Activated CD8-positive, alpha-beta memory T cell treated with anti-CD3 and anti-CD28 coated beads, Interleukin-2, amount 50 U/mL, for 48 hours (primary cell): ENCODE measurements at regions not wholly inside any gene's neighbourhood (a gene's known extent, or its start where the extent isn't known, plus 50 kb on each side); places are given as distances from the start of the nearest gene placed in this dataset.

Experiments used
- DNase-seq: peaks from one replicate; pipeline ENCODE4 v3.0.0-alpha.2; 2020

DNA sequence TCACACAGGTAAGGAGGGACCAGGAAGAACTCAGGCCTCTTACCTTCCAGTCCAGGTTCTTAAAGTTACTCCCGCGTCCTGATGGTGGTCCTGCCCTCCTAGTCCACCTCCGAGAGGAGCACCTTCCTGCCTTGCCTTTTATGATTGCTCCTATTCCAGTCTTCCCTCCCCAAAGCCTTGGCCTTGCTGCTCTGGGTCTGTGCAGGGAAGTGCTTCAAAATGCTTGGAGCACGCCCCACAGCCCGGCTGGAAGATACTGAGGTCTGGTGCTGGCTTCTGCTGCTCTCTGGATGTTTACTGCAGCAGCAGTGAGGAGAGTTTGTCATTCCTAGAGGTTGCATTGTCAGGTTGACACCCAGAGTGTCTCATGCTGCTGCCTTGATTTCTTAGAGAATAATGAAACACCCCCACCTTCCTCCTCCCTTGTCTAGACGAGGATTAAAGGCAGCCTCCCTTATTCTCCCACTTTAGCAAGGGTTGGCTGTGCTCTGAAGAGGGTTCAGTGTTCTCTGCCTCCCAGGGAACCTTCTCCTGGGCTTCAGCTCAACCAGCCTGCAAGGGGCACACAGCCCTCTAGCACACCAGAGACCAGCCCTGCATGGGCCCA, 142.2 kb upstream of the CACNA1E start:
- DNase-seq: no peak

GRCh38 chr1:181344091-181344490, 139.2 kb upstream of the CACNA1E start:
- DNase-seq: peak; percentile 18

DNA sequence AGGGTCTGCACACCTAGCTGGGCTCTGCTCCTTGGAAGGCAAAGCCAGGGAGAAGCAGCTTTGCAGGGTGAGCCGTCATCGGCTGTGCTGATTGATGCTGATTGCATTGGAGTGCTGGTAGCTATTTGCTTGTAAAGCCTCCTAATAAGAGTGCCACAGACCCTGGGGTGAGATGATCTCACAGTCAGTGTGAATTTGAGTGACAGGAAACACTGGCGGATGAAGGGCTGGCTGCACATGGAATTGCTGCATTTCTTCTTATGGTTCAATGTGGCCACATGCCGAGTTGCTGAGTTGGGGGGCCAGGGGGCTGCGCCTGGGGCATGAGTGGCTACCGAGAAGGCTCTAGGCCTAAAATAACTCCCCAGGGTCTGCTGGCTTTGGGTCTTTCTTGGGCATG, 138.2 kb upstream of the CACNA1E start:
- DNase-seq: peak; percentile 37

DNA sequence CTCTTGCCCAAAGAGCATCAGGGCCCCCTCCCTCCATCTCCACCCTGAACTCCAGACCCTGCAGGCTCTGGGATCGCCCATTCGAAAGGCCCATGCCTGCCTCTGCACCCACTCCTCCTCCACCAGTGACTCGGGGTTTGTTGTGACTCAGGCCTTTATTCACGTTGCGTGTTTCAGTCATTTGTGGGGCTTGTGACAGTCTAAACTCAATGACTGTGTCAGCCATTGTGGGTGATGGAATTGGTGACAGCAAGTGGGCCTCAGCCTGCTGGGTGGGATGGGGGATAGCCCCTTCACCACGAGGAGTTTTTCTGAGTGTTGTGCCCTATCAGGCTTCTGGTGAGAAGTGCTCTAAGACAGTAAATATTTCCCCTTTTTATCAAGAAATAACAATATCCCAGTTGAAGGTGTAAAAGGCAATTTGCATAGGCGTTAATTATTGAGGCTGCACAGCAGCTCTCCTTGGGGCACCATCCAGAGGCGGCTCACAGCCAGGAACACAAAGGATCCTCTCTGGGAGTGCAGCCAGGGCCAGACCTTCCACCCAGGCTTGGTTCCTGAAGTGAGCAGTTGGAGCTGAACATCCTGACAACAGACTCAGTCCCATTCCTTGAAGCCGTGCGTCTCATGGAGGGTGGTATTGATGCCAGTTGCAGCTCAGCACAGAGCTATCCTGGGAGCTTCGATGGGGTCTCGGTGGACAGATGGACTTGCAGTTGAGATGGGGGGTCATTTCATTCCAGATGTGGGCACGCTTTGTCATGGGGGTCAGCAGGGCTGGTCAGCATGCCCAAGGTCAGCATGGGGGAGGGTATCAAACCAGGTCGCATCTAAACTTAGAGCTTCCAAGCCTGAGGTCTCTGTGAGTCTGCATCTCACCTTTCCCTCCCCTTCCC, 135.6 kb upstream of the CACNA1E start:
- peak; percentile 46 for DNase-seq

GRCh38 chr1:181349512-181349911, 133.8 kb upstream of the CACNA1E start:
- no peak for DNase-seq

DNA sequence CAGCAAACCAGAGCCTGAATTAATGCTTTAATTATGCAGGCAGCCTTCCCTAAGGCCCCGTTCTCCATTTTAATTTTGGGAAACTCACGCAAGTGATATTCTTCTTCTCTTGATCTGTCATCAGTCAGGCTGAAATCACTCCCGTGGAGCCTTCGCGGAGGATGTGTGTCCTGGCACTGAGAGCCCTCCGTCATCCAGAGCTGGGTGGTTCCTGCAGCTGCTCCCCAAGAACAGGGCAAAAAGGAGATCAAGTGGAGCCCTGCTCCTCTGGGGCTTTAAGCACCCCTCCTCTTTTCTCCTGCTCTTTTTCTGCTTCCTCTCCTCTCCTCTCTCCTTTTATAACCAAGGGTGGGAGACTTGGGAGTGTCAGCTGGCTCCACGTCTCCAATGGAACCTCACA, 133.2 kb upstream of the CACNA1E start:
- DNase-seq: no peak

DNA sequence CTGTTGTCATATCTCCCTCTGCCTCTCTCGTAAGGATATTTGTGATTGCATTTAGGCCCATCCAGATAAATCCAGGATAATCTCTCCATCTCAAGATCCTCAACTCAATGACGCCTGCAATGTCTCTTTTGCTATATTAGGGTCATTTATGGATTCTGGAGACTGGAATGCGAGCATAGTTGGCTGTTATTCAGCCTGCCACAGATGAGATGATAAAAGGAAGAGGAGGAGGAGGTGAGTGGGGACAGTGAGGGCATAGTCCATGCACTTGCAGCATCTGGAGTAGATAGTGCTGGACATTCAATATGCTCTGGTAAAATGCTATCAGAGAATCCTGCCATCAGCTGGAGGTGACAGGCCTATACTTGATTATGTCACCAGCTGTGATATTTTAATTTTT, 131.6 kb upstream of the CACNA1E start:
- DNase-seq: no peak

DNA sequence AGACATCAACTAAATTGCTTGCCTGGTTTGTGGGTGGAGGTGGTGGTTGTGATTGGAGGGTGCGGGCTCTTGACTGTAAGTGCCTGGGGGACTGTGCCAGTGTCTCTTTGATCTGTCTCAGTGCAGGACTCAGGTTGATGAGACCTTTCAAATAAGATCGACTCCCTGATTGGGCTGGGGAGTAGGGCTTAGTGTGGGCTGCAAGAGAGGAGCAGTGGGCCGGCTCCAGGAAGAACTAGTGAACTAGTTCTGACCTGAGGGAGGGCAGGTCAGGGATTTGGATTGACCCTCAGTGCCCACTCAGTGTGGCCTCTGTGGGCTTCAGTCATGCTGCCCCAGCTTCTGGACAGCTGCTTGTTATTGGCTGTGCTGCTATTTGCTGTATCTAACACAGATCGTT, 130.6 kb upstream of the CACNA1E start:
- no peak for DNase-seq

DNA sequence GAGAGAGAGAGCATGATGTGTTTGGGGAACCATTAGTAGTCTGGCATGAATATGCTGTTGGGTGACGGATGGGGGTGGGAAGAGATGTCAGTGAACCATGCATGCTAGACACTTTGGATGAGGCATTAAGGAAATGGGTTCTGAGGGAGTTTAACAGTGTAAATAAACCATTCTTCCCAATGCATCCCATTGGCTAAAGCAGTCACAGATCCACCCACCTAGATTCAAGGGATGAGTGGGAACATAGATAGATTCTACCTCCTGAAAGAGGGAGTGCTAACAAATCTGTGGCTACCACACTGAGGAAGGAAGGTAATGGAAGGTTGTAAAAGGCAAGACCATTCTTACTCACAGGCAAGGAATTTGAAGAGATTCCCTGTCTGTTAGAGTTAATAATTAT, 129.8 kb upstream of the CACNA1E start:
- no peak for DNase-seq

GRCh38 chr1:181354865-181355264, 128.5 kb upstream of the CACNA1E start:
- no peak for DNase-seq

- DNase-seq: no peak
Measured at GRCh38 chr1:181356505-181357340, 126.6 kb upstream of the CACNA1E start.

GRCh38 chr1:181359012-181359411, 124.3 kb upstream of the CACNA1E start:
- no peak for DNase-seq

- DNase-seq: no peak
Measured at GRCh38 chr1:181364801-181365200, 118.5 kb upstream of the CACNA1E start.

DNA sequence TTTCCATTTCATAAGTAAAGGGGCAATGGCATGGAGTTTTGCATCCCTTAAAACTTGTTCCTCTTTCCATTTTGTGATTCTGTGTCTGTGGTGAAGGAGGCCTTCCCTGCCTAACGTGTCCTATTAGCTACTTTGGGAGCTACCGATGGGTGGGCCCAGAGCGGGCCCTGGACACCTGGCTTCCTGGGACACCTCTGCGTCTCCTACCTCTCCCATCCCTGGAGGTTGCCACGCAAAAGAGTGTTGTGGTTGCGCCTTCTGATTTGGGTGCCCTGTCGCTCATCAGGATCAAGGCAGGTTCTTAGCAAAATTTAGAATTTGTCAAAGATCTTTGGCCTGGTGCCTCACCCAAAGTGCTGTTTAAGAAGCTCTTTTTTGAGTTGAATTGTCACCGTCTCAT, 116.4 kb upstream of the CACNA1E start:
- DNase-seq: no peak

- no peak for DNase-seq
Measured at GRCh38 chr1:181369416-181369815, 113.9 kb upstream of the CACNA1E start.

- DNase-seq: no peak
Measured at GRCh38 chr1:181383695-181384094, 99.6 kb upstream of the CACNA1E start.

- no peak for DNase-seq
Measured at GRCh38 chr1:181386340-181386739, 97.0 kb upstream of the CACNA1E start.

DNA sequence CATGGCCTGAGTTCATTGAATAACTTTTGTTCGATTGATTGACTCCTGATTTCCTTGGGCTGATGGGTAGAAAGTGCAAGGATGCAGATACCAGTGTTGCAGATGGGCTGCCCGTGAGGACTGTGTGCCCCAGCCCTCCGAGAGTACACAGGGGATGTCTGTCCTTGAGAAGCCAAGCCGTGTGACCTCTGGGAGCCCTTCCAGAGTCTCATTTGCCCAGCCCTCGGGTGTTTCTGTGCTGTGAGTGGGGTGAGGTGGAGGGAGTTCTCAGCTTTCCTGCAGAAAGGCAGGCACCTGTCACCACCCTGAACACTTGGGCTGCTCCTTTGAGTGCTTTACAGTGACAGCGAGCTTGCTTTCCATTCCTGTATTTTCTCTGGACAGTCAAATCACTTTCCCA, 96.4 kb upstream of the CACNA1E start:
- no peak for DNase-seq

- no peak for DNase-seq
Measured at GRCh38 chr1:181387702-181388101, 95.6 kb upstream of the CACNA1E start.

DNA sequence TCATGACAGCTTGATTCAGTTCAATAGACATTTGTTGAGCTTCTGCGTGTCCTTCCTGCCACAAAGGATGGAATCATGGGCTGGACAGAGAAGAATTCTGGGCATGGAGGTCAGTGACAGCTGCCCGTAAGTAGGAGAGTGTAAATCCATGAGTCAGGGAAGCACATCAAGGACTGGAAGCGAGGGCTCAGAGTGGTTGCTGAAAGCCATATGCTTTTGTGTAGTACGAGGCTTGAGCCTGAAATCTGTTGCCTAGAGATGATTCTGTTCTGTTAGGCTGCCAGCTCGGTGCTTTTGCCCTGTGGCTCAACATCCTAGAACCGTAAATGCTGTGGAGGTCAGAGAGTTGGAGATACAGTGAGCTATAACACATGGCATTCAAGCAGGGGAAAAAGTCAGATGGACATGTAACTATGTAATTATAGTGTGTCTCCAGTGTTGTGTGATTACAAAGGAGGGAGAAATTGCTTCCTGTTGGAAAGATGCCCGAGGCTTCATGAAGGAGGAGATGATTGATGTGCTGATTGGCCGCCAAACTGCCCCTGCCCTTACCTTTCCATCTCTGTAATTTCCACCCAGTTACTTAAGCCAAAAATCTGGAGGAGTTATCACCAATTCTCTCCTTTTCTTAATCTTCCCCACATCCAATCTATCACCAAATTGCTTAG, 92.8 kb upstream of the CACNA1E start:
- DNase-seq: no peak

DNA sequence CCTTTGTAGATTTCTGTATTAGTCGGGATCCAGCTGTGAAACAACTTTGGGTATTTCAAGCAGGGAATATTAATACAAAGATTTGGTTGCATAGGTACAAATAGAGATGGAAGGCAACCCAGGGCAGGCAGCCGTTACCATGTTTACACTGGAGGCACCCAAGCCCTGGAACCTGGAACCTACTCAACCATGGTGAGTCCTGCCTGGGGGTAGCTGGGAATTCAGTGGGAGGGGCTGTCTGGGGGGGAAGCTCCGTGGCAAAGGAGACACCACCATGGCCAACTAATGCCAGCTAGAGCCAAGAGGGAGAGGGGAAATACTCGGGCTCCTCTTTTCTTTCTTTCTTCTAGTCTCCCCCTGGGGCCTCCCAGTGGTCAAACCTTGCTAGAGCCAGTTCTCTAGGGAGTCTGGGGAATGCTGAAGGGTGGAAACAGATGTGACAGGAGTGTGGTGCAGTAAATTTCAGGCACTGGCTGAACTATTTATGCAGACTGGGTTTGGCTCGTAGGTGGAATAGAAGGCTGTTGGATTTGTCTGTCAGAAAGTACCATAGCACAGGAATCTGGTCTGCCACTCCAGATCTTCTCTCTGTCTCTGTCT, 91.9 kb upstream of the CACNA1E start:
- DNase-seq: no peak

- no peak for DNase-seq
Measured at GRCh38 chr1:181392133-181392532, 91.2 kb upstream of the CACNA1E start.
